H9 (cell line): ENCODE measurements at regions not wholly inside any gene's neighbourhood (a gene's known extent, or its start where the extent isn't known, plus 50 kb on each side); places are given as distances from the start of the nearest gene placed in this dataset.

Experiments used
- DNase-seq: peaks from one replicate; pipeline ENCODE4 v3.0.0-alpha.2; 2017
- H2AFZ ChIP-seq: one replicate; pipeline ENCODE4 v1.6.1; 2013; ENCODE audit warnings: mild to moderate bottlenecking, low read length, control low read depth, moderate library complexity
- H2AK5ac ChIP-seq: 2 replicates; pipeline ENCODE4 v1.6.1; 2013; ENCODE audit warnings: low read length, control low read depth, mixed read lengths; ENCODE audit not compliant: insufficient read length
- H2BK120ac ChIP-seq: one replicate; pipeline ENCODE4 v1.6.1; 2013; ENCODE audit warnings: low read depth, mild to moderate bottlenecking, low read length, control low read depth, inconsistent platforms; ENCODE audit not compliant: poor library complexity, severe bottlenecking
- H2BK12ac ChIP-seq: 2 replicates; pipeline ENCODE4 v1.6.1; 2013; ENCODE audit warnings: low read length, control low read depth, mixed read lengths, low read depth; ENCODE audit not compliant: insufficient read length
- H2BK15ac ChIP-seq: 2 replicates; pipeline ENCODE4 v1.6.1; 2013; ENCODE audit warnings: low read depth, low read length, control low read depth
- H2BK20ac ChIP-seq: one replicate; pipeline ENCODE4 v1.6.1; 2013; ENCODE audit warnings: low read depth, mild to moderate bottlenecking, low read length, control low read depth, inconsistent platforms; ENCODE audit not compliant: poor library complexity, severe bottlenecking
- H2BK5ac ChIP-seq: 2 replicates; pipeline ENCODE4 v1.6.1; 2013; ENCODE audit warnings: low read length, control low read depth, mixed read lengths; ENCODE audit not compliant: insufficient read length
- H3K14ac ChIP-seq: 2 replicates; pipeline ENCODE4 v1.6.1; 2013; ENCODE audit warnings: low read length, control low read depth; ENCODE audit not compliant: insufficient read depth
- H3K18ac ChIP-seq: 2 replicates; pipeline ENCODE4 v1.6.1; 2013; ENCODE audit warnings: low read depth, mild to moderate bottlenecking, mixed read lengths, low read length, control low read depth; ENCODE audit not compliant: insufficient read length
- H3K23ac ChIP-seq: 2 replicates; pipeline ENCODE4 v1.6.1; 2013; ENCODE audit warnings: low read length, control low read depth, mixed read lengths, low read depth; ENCODE audit not compliant: insufficient read length
- H3K23me2 ChIP-seq: 2 replicates; pipeline ENCODE4 v1.6.1; 2013; ENCODE audit warnings: low read depth, mild to moderate bottlenecking, mixed read lengths, low read length, control low read depth; ENCODE audit not compliant: insufficient read length, poor library complexity, severe bottlenecking
- H3K27ac ChIP-seq: 2 replicates; pipeline ENCODE4 v1.5.1; 2013; ENCODE audit warnings: low read length, control low read depth, mixed read lengths, low read depth; ENCODE audit not compliant: insufficient read length
- H3K27me3 ChIP-seq: 2 replicates; pipeline ENCODE4 v1.6.1; 2013; ENCODE audit warnings: low read length, control low read depth, inconsistent platforms; ENCODE audit not compliant: insufficient read depth
- H3K4ac ChIP-seq: 2 replicates; pipeline ENCODE4 v1.6.1; 2013; ENCODE audit warnings: low read depth, mild to moderate bottlenecking, control low read depth, inconsistent platforms, low read length, moderate library complexity
- H3K4me1 ChIP-seq: 2 replicates; pipeline ENCODE4 v1.6.1; 2013; ENCODE audit warnings: low read length, control low read depth, inconsistent platforms; ENCODE audit not compliant: insufficient read depth
- H3K4me2 ChIP-seq: 2 replicates; pipeline ENCODE4 v1.6.1; 2013; ENCODE audit warnings: low read length, control low read depth, mixed read lengths; ENCODE audit not compliant: insufficient read length, insufficient read depth
- H3K56ac ChIP-seq: 2 replicates; pipeline ENCODE4 v1.6.1; 2013; ENCODE audit warnings: low read depth, mild to moderate bottlenecking, mixed read lengths, low read length, control low read depth; ENCODE audit not compliant: insufficient read length
- H3K79me1 ChIP-seq: 2 replicates; pipeline ENCODE4 v1.6.1; 2013; ENCODE audit warnings: low read depth, mild to moderate bottlenecking, moderate library complexity, low read length, control low read depth, inconsistent platforms; ENCODE audit not compliant: insufficient read depth, poor library complexity, severe bottlenecking
- H3K79me2 ChIP-seq: 2 replicates; pipeline ENCODE4 v1.6.1; 2013; ENCODE audit warnings: low read length, control low read depth, inconsistent platforms; ENCODE audit not compliant: insufficient read depth
- H3K9ac ChIP-seq: 2 replicates; pipeline ENCODE4 v1.6.1; 2013; ENCODE audit warnings: low read length, control low read depth, mixed read lengths; ENCODE audit not compliant: insufficient read length; ENCODE audit errors: extremely low read depth
- H3K9me3 ChIP-seq: one replicate; pipeline ENCODE4 v1.6.1; 2013; ENCODE audit warnings: low read depth, low read length, inconsistent platforms; ENCODE audit not compliant: control insufficient read depth
- H3T11ph ChIP-seq: one replicate; pipeline ENCODE4 v1.6.1; 2013; ENCODE audit warnings: mild to moderate bottlenecking, low read length, control low read depth, inconsistent platforms
- H4K20me1 ChIP-seq: one replicate; pipeline ENCODE4 v1.6.1; 2013; ENCODE audit not compliant: control insufficient read depth, insufficient read length, insufficient read depth
- H4K5ac ChIP-seq: 2 replicates; pipeline ENCODE4 v1.6.1; 2013; ENCODE audit warnings: low read depth, mild to moderate bottlenecking, mixed read lengths, low read length, control low read depth; ENCODE audit not compliant: insufficient read length
- H4K8ac ChIP-seq: replicated peaks from 2 replicates; pipeline ENCODE4 v1.6.1; 2013; ENCODE audit warnings: low read length, control low read depth, mixed read lengths, low read depth; ENCODE audit not compliant: insufficient read length
- H4K91ac ChIP-seq: 2 replicates; pipeline ENCODE4 v1.6.1; 2013; ENCODE audit warnings: low read depth, mild to moderate bottlenecking, moderate library complexity, mixed read lengths, low read length, control low read depth; ENCODE audit not compliant: insufficient read length
- H3K27ac Mint-ChIP-seq, 3 experiments: 2 replicates in 2 of 3; 3 replicates in 1 of 3; pipeline ENCODE4 v1.8.0; 2020 to 2021; ENCODE audit warnings: mixed read lengths in 3 of 3, mild to moderate bottlenecking in 1 of 3, moderate library complexity in 1 of 3
- H3K27me3 Mint-ChIP-seq: 2 replicates; pipeline ENCODE4 v1.8.0; 2021; ENCODE audit warnings: low read depth, mild to moderate bottlenecking, moderate library complexity, mixed read lengths
- H3K36me3 Mint-ChIP-seq, 3 experiments: 2 replicates in 2 of 3; 3 replicates in 1 of 3; pipeline ENCODE4 v1.8.0; 2020 to 2021; ENCODE audit warnings: low read depth in 3 of 3, mixed read lengths in 3 of 3; ENCODE audit not compliant: insufficient read depth in 1 of 3
- H3K4me1 Mint-ChIP-seq, 2 experiments: 2 replicates each; pipeline ENCODE4 v1.8.0; 2020; ENCODE audit warnings: mixed read lengths in 2 of 2
- H3K4me3 Mint-ChIP-seq, 2 experiments: 2 replicates in 1 of 2; 3 replicates in 1 of 2; pipeline ENCODE4 v1.8.0; 2020 to 2021; ENCODE audit warnings: mild to moderate bottlenecking in 2 of 2, mixed read lengths in 2 of 2, moderate library complexity in 1 of 2
- H3K9me3 Mint-ChIP-seq, 2 experiments: 2 replicates in 1 of 2; 3 replicates in 1 of 2; pipeline ENCODE4 v1.8.0; 2020; ENCODE audit warnings: mild to moderate bottlenecking in 2 of 2, mixed read lengths in 2 of 2, moderate library complexity in 1 of 2
- WGBS: extraction: QIAGEN DNeasy Blood & Tissue Kit; methylation state at CpG from one replicate; pipeline ENCODE4 v1.1.7; 2013; ENCODE audit warnings: missing lambda C conversion rate, low lambda C conversion rate, mixed read lengths; ENCODE audit not compliant: insufficient read length; ENCODE audit errors: extremely low coverage; 5-methylcytosine and 5-hydroxymethylcytosine counted together
- TF ChIP-seq, protein P1 (sequence below): fragments of 200-600 bp; sonication (generic); conservative IDR thresholded peaks from 3 replicates; pipeline ENCODE4 v1.8.0; 2021; ENCODE audit warnings: antibody characterized with exemption, mild to moderate bottlenecking

DNA sequence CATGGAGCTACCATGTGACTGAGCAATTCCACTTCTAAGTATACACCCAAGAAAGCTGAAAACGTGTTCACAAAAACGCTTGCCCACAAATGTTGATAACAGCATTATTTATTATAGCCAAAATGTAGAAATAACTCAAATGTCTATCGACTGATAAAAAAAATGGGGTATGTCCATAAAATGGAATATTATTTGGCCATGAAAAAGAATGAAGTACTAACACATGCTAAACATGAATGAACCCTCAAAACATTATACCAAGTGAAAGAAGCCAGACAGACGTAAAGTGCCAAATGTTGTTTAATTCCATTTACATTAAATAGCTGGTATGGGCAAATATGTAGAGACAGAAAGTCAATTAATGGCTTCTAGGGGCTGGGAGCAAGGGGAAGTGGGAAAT, 184.9 kb upstream of the IRX2 start:
- Histone ChIP-seq H3K9me3 (no peaks in the 10 kb centered on the region), H3T11ph (no peak overlapping the region), H3K4me1 (no peaks in the 10 kb centered on the region), H3K14ac (no peak overlapping the region), H3K18ac (no peak overlapping the region), H3K27me3 (no peaks in the 10 kb centered on the region), H4K91ac (no peak overlapping the region), H3K9ac (no peak overlapping the region), H3K79me1 (no peaks in the 10 kb centered on the region), H3K4ac (no peak overlapping the region), H2BK12ac (no peak overlapping the region), H3K79me2 (no peaks in the 10 kb centered on the region), H4K20me1 (no peaks in the 10 kb centered on the region), H4K5ac (no peak overlapping the region), H3K23me2 (no peaks in the 10 kb centered on the region), H3K23ac (no peak overlapping the region), H2AFZ (no peak overlapping the region), H2BK5ac (no peak overlapping the region), H2BK20ac (no peak overlapping the region), H4K8ac (no peak overlapping the region), H3K4me2 (no peak overlapping the region), H2BK120ac (no peak overlapping the region), H2BK15ac (no peak overlapping the region), H2AK5ac (no peak overlapping the region), H3K27ac (no peak overlapping the region), H3K56ac (no peak overlapping the region)
- no peaks in the 10 kb centered on the region for H3K4me1 Mint-ChIP-seq
- no peak overlapping the region for H3K27ac Mint-ChIP-seq
- H3K9me3 Mint-ChIP-seq: peaks cover 10 to 15% of the 10 kb centered on the region in 2 experiments; a peak in 4 of 5 replicates
- no CpG with 5 or more reads among the region's 4 CpGs for WGBS
- TF ChIP-seq, protein P1, sequence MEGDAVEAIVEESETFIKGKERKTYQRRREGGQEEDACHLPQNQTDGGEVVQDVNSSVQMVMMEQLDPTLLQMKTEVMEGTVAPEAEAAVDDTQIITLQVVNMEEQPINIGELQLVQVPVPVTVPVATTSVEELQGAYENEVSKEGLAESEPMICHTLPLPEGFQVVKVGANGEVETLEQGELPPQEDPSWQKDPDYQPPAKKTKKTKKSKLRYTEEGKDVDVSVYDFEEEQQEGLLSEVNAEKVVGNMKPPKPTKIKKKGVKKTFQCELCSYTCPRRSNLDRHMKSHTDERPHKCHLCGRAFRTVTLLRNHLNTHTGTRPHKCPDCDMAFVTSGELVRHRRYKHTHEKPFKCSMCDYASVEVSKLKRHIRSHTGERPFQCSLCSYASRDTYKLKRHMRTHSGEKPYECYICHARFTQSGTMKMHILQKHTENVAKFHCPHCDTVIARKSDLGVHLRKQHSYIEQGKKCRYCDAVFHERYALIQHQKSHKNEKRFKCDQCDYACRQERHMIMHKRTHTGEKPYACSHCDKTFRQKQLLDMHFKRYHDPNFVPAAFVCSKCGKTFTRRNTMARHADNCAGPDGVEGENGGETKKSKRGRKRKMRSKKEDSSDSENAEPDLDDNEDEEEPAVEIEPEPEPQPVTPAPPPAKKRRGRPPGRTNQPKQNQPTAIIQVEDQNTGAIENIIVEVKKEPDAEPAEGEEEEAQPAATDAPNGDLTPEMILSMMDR: no peak
- DNase-seq: no peak
- no peaks in the 10 kb centered on the region for H3K27me3 Mint-ChIP-seq
- no peak overlapping the region for H3K4me3 Mint-ChIP-seq
- peaks cover 2 to 11% (median 4%) of the 10 kb centered on the region in 3 experiments; a peak in 2 of 7 replicates for H3K36me3 Mint-ChIP-seq
